ENCODE measurements at regions not wholly inside any gene's neighbourhood (a gene's known extent, or its start where the extent isn't known, plus 50 kb on each side); places are given as distances from the start of the nearest gene placed in this dataset.

DNA sequence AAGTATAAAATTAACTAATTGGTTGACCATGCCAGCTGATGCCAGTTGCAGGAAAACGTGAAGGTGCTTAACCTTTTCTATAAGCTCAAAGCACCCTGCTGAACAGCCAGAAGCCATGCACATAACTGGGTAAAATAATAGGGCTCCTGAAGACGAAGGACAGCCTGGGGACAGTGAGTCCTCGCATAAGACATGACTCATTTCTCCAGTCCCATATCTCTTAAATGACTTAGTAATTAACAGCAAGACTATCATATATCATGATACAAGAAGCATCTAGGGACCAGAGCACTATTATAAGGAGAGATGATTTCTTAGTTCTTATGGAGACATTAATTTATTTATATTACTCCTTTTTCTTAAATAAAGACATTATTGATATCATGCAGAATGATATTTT lies 100.5 kb upstream of the DOK6 start:
- Histone ChIP-seq H3K27ac (no peak overlapping the region), H3K4me3 (no peak overlapping the region)

DNA sequence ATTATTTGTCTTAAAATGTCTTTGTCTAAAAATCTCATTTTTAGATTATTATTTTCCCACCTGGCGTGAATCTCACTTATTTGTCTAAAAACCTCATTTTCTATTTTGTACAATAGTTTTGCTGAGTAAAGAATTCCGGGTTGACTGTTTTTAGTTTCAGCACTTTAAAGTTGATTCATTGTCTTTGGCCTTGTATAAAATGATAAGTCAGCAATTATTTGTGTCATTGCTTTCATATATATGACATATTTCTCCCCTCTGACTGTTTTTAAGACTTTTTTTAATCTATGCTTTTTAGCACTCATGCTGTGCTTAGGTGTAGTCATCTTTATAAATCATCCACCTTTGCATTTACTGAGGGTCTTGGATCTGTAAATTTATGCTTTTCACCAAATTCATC lies 92.1 kb upstream of the DOK6 start:
- no peak overlapping the region for H3K4me3 ChIP-seq
- no peak overlapping the region for H3K27ac ChIP-seq

DNA sequence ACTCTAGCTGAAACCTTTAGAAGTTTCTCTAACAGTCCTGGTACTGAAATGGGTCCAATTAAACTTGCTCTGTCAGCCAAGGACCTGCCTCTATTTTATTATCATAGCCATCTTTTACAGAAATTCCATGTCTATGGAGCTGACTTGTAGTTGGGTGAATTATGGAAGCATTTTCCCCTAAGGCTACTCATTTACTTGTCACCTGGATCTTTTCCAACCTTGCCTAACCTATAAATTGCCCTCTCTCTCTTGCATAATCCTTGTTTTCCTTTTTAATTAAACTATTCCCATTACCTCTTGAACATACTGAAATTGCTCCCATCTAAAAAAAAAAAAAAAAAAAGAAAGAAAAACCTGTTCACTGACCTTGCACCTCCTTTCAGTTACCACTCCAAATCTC lies 74.6 kb upstream of the DOK6 start:
- Histone ChIP-seq H3K4me3 (no peak overlapping the region), H3K27ac (no peak overlapping the region)

DNA sequence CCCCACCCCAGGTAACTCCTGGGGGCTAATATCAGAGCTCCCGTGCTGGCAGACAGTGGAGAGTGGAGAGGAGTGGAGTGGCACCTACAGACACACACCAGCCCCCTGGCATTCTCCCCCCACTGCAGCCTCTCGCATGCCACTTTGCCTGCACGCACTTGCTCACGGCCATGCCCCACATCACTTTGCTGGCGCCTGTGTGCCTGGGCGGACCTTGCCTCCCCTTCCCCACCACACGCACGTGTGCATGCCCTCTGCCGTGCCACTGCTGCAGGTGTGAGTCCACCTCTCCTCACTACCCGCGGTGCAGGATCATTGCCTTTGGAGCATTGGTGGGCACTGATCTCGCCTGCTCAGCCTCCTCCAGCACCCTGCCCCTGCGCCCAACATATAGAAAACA lies 72.6 kb upstream of the DOK6 start:
- no peak overlapping the region for H3K4me3 ChIP-seq
- no peak overlapping the region for H3K27ac ChIP-seq

DNA sequence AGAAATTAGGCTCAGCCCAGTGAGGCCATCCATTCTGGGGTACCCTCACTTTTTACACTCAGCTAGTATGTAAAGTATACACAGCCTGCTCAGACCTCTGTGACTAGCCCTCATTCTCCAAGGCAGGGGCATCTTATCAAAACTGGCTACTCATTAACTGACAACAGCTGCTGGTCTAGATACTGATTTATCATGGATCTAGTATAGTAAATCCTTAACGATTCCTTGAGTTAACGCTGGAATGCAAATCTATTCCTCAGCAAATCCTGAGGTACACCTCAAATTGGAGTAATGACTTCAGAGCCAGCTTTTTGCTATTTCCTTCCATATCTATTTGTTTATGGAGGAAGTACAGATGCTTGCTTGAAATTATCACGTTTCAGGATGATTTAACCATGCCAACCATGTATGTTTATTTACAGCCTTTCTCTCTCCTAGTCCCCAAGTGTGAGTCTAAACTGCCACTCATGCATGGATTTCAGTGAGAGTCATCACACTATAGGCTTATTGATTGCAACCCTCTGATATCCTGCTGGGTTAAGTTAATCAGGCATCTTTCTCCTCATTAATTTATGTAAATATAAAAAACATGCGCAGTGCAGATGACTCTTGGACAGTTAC lies 70.2 kb upstream of the DOK6 start:
- no peak overlapping the region for H3K27ac ChIP-seq
- H3K4me3 ChIP-seq: no peak overlapping the region

DNA sequence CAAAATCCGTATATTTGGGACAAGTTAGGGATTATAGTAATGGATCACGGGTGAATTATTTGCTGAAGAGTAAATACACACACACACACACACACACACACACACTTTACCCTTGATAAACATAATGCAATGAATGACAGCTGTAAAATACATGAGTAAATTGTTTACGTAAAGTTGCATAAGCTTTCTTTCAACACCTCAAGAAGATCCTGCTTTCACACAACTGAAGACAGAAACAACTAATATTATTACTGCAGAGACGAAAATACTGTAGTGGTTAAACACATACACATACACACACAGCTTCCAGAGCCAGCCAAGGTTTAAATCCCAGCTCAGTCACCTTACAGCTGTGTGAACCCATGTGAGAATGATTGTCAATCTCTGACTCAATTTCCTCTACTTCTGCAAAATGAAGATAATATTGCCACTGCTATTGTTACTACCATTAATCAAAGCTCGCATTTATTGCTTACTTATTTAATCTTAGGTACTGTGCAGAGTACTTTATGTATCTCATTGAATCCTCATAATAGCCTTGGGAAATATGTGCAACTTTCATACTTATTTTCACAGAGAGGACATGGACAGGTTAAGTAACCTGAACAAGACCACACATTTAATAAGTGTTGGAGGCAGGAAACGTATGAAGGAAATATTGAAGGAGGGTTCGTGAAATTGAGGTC lies 50.6 kb upstream of the DOK6 start:
- H3K4me3 ChIP-seq: no peak overlapping the region
- H3K27ac ChIP-seq: no peak overlapping the region

All from skin epidermis (tissue), 12 donors.